Spinal cord (tissue), 9 donors: ENCODE measurements at regions not wholly inside any gene's neighbourhood (a gene's known extent, or its start where the extent isn't known, plus 50 kb on each side); places are given as distances from the start of the nearest gene placed in this dataset.

Source experiments
- DNase-seq, 6 donors: peaks; one replicate each; pipeline versions ENCODE4 v3.0.0 to v3.0.0-alpha.2; 2013 to 2015; ENCODE audit warnings: low spot score in 6 of 6, low read depth in 4 of 6
- H3K27ac ChIP-seq: one replicate; pipeline ENCODE4 v1.5.1; 2013; ENCODE audit warnings: low read depth, low read length, control low read depth
- H3K27me3 ChIP-seq: one replicate; pipeline ENCODE4 v1.6.1; 2013; ENCODE audit warnings: low read length; ENCODE audit not compliant: control insufficient read depth, insufficient read depth
- H3K36me3 ChIP-seq: one replicate; pipeline ENCODE4 v1.6.1; 2013; ENCODE audit warnings: low read length; ENCODE audit not compliant: control insufficient read depth, insufficient read depth
- H3K4me1 ChIP-seq: one replicate; pipeline ENCODE4 v1.6.1; 2013; ENCODE audit warnings: low read length; ENCODE audit not compliant: control insufficient read depth, insufficient read depth
- H3K4me3 ChIP-seq: one replicate; pipeline ENCODE4 v1.5.1; 2013; ENCODE audit warnings: low read depth, low read length, control low read depth
- H3K9me3 ChIP-seq: one replicate; pipeline ENCODE4 v1.6.1; 2013; ENCODE audit warnings: low read length; ENCODE audit not compliant: control insufficient read depth, insufficient read depth
- WGBS: methylation state at CpG from one replicate; pipeline ENCODE4 v1.1.5; 2013; ENCODE audit warnings: missing lambda C conversion rate; ENCODE audit not compliant: insufficient coverage; 5-methylcytosine and 5-hydroxymethylcytosine counted together
- donor health status: healthy.

DNA sequence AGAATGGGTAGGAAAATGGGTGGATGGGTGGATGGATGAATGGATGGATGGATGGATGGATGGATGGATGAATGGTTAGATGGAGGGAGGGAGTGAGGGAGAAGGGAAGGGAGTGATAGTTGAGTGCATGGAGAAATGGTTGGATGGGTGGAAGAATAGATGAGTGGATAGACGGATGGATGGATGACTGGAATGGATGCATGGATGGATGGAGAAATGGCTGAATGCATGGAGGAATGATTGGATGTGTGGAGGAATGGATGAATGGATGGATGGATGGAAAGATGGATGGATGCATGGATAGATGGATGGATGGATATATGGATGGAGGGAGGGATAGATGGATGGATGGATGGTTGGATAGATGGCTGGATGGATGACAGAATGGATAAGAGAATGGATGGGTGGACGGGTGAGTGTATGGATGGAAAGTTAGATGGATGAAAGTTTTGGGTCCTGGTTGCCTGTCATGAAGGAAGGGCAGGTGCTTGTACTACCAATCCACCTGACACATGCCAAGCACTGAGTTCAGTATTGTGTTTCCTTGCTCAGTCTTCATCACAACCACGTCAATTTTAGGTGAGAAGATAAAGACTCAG, 286.5 kb upstream of the RTL1 start:
- no peak overlapping the region for H3K4me3 ChIP-seq
- no peak for DNase-seq
- peaks cover 34% of the 10 kb centered on the region for H3K4me1 ChIP-seq
- 88% methylated on average over 2 of the region's 3 CpGs for WGBS
- H3K9me3 ChIP-seq = no peaks in the 10 kb centered on the region
- H3K27ac ChIP-seq = no peak overlapping the region
- peaks cover 4% of the 10 kb centered on the region for H3K36me3 ChIP-seq
- no peaks in the 10 kb centered on the region for H3K27me3 ChIP-seq

DNA sequence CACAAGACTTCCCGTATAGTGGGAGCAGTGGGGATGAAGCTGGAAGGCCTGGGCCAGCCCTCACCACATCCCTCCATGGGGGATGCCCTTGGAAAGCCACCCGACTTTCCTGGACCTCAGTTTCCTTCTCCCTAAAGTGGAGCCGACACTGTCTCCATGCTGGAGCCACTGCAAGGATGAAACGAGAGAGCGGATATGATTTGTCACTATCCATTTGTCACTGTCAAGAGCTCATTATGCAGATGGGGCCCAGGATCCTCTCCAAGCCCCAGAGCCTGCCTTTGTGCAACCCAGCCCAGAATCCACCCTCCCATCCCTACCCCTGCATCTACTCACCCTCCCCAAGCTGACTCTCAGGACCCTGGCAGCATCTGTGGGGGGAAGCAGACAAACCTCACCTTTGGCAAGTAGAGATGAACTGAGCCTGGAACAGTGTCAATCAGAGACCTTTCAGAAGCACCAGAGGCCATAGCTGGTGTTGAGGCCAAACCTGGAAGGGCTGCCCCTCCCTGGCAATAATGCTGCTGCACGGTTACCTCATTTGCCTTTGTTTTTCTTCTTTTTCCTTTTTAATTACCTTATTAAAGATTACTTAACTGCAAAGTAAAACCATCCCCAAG, 287.7 kb upstream of the RTL1 start:
- H3K9me3 ChIP-seq = no peaks in the 10 kb centered on the region

DNA sequence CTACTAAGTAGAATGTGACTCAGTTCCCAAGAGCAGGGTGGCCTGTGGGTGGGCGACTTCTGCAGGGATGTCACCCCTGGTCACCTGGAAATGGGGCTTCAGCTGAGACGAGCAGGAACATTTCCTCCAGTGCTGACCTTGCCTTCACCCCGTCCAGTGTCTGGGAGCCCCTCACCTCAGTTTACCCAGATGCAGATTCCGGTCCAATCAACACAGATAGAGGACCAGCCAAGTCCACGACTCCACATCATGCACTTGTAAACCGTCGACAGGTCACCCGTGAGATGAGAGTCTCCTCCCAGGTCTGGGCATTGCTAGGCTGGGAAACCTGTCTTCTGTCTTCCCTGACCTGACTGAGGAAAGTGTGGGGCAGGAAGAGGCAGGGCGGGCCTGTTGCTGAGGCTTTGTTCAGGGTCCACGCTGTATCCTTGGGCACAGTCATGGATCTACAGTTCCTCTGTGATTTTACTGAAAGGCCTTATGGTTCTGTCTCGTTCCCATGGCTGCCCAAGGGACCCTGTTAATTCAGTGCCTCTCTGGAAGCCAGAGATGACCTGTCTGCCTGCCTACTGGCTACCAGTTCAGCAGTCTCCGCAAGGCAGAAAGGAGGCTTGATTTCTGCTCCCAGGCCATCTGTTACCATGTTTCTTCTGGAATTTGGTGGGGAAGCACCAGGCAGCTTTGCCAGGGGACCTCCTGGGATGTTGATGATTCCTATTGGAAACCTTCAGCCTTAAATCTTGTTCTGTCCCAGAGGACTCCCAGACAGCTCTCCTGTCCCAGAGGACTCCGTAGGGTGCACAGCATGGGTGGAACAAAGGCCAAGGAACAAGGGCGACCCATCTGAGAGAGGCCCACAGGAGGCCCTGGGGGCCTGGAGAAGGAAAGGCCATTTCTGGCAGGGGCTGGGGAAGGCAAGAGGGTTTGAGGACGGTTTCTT, 288.5 kb upstream of the RTL1 start:
- Histone ChIP-seq H3K4me3 (no peak overlapping the region), H3K27ac (no peak overlapping the region), H3K36me3 (peaks cover 4% of the 10 kb centered on the region), H3K9me3 (no peaks in the 10 kb centered on the region), H3K4me1 (peaks cover 32% of the 10 kb centered on the region), H3K27me3 (no peaks in the 10 kb centered on the region)
- peak in 1 of 6 donors; percentile 26 for DNase-seq
- WGBS = 79% methylated on average over 13 of the region's 15 CpGs

More for the DNA sequence above, 287.7 kb upstream of the RTL1 start:
- Histone ChIP-seq H3K27me3 (no peaks in the 10 kb centered on the region), H3K4me1 (peaks cover 35% of the 10 kb centered on the region), H3K27ac (no peak overlapping the region), H3K36me3 (peaks cover 4% of the 10 kb centered on the region), H3K4me3 (no peak overlapping the region)
- no peak for DNase-seq
- WGBS = 76% methylated on average over 6 of the region's 6 CpGs

DNA sequence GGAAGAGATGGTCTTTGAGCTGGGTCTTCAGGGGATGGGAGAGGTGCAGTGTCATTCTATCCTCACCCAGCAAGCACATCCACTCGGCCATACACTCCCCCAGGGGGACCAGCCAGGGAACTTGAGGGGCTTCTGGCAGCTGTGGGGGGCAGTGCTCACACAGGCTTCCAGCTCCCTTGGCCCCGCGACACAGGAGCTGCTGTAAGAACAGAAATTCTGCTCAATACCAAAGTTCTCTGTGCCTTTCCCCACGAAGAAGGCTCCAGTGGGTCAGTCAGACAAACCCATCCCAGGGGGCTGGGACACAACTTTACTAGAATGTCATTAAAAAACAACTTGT, 289.1 kb upstream of the RTL1 start:
- Histone ChIP-seq H3K4me3 (no peak overlapping the region), H3K27ac (no peak overlapping the region), H3K36me3 (peaks cover 4% of the 10 kb centered on the region), H3K4me1 (peaks cover 31% of the 10 kb centered on the region), H3K27me3 (no peaks in the 10 kb centered on the region), H3K9me3 (no peaks in the 10 kb centered on the region)
- WGBS = 85% methylated on average over 4 of the region's 4 CpGs
- no peak for DNase-seq

DNA sequence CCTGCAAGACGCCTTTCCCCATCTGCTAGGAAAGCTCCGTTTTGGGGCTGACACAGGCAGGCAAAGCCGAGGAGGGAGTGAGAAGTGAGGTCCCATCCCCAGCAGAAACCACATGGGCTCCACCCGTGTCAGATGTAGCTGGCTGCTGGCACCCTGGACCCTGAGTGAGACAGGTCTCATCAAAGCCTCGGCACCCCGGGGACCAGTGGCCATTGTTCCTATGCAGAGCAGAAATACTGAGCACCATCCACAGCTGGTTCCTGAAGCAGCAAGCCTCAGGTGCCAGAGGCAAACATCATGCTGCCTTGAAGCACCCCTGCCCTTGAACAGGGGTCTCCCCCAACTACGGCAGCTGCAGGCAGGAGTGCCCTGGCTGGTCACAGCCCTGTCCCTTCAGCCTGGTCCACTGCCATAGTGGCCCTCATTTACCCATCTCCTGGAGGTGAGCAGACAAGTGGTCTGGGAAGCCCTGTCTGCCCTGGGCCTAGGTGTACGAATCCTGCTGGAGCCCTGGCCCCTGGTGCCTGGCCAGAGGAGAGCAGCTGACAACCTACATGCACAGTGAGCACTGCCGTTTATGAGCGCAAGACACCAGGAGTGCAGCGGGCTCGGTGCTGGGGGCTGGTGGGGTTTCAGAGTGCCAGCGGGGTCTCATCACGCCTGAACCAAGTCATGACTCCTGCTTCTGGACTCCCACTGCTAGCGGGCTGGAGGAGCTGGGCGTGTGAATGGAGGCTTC, 289.8 kb upstream of the RTL1 start:
- WGBS = 77% methylated on average over 14 of the region's 16 CpGs
- no peak overlapping the region for H3K4me3 ChIP-seq
- H3K27ac ChIP-seq = no peak overlapping the region
- no peak for DNase-seq
- no peaks in the 10 kb centered on the region for H3K9me3 ChIP-seq
- H3K27me3 ChIP-seq = no peaks in the 10 kb centered on the region
- H3K4me1 ChIP-seq = peaks cover 31% of the 10 kb centered on the region
- H3K36me3 ChIP-seq = peaks cover 4% of the 10 kb centered on the region

DNA sequence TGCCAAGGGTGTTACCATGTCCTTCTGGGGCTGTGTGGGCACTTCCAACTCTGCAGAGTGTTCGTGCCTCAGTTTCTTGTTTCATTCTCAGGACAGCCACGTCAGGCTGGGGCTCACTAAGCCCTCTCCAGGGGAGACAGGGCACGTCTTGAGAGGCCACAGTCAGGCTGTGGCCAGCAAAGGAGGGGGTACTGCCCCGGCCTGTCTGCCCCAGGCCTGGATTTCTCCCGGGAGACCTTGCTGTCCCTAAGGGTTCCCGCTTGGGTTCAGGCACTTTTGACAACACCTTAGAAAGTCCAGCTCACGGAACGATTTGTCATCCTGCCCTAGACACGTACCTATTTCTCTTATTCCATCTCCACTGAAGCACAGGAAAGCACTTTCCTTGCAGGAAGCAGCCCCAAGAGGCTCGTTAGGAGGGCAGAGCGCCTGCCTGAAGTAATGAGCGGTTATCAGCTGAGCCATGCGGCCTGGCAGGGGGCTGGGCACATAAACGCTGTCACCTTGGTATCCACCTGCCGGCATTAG, 290.4 kb upstream of the RTL1 start:
- no peaks in the 10 kb centered on the region for H3K27me3 ChIP-seq
- H3K27ac ChIP-seq = no peak overlapping the region
- H3K9me3 ChIP-seq = no peaks in the 10 kb centered on the region
- WGBS = 76% methylated on average over 15 of the region's 15 CpGs
- no peak overlapping the region for H3K4me3 ChIP-seq
- peaks cover 4% of the 10 kb centered on the region for H3K36me3 ChIP-seq
- DNase-seq = peak in 1 of 6 donors; percentile 79
- H3K4me1 ChIP-seq = peaks cover 31% of the 10 kb centered on the region

DNA sequence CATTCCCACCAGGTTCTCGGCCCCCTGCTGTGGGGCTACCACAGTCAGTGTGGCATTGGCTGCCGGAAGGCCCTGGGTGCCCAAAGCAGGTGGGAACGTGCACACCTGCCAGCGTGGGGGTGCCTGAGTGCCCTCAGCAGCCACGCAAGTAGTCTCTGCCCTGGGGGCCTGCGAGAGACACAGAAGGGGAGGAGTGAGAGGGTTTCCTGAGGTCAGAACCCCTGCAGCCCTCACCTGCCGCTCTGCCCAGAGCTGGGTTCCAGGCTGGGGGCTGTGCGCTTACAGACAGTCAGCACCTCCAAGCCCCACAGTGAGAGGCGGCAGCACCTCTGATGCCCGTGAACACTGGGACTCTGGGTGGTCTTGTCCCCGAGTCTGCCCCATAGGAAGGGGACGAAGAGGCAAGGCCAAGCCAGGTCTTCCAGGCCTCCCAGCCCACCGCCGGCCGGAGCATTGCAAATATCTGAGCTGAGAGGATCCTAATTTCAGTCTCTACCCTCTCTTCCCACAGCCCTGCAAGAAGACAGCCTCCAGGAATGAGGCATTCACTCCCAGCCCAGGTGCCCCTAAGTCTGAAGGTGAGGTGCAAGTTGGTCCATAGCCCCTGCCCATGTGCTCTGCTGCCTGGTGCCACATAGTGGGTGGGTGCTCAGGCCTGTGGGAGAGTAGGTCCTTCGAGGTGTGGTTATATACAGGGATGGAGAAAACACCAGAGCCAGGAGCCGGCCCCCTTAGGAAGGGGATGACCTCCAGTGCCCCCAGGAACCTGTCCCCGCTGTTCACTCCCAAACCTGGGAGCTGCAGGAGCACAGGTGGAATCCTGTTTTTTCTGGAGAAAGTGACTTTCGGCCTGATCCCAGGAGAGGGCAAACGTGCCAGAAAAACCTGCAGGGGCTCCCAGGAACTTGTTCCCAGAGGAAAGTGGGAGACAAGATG, 291.1 kb upstream of the RTL1 start:
- H3K27ac ChIP-seq = no peak overlapping the region
- no peaks in the 10 kb centered on the region for H3K9me3 ChIP-seq
- no peak overlapping the region for H3K4me3 ChIP-seq
- peaks cover 4% of the 10 kb centered on the region for H3K36me3 ChIP-seq
- DNase-seq = no peak
- H3K27me3 ChIP-seq = no peaks in the 10 kb centered on the region
- H3K4me1 ChIP-seq = peaks cover 31% of the 10 kb centered on the region
- 85% methylated on average over 19 of the region's 20 CpGs for WGBS

DNA sequence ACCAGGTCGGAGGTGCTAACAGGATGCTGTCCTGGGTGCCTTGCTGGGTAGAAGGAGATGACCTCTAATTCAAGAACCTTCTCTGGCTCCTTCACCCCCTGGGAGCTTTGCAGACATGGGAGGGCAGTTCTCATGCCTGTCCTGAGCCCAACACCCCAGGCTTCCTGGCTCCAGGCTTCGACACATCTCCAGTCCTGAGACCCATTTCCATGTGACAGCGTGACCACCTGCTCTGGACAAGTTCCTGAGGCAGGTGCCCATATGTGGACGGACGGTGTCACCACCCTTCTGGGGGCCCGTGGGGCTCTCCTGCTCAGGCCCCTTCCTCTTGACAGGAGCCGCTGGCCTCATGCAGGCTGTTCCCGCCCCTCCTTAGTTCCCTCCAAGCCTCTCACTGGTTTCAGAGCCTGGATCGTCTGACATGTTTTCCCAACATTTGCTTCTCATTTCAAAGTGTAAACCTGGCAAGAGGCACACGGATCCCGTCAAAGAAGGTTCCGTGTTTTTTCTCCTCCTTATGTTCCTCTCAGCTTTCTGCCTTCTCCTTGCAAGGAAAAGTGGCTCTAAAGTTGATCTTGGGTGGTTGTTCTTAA, 291.9 kb upstream of the RTL1 start:
- H3K4me3 ChIP-seq = no peak overlapping the region
- no peaks in the 10 kb centered on the region for H3K9me3 ChIP-seq
- H3K4me1 ChIP-seq = peaks cover 31% of the 10 kb centered on the region
- WGBS = 81% methylated on average over 8 of the region's 12 CpGs
- H3K27ac ChIP-seq = no peak overlapping the region
- no peaks in the 10 kb centered on the region for H3K27me3 ChIP-seq
- peak in 1 of 6 donors; percentile 86 for DNase-seq
- peaks cover 4% of the 10 kb centered on the region for H3K36me3 ChIP-seq
